HG03097 (cell line): ENCODE measurements at regions not wholly inside any gene's neighbourhood (a gene's known extent, or its start where the extent isn't known, plus 50 kb on each side); places are given as distances from the start of the nearest gene placed in this dataset.
A peak's percentile ranks its signal among the peaks of the same experiment; 100 is the strongest.
"Not testable (repeated sequence)": the region's sequence is repeated elsewhere in the genome, so short reads cannot be mapped to it uniquely, and the experiment has no call there.

Experiments
- ATAC-seq: cut with Tn5 transposase; IDR thresholded peaks from one replicate; pipeline ENCODE4 v1.9.1; 2021; ENCODE audit not compliant: unreplicated experiment, low FRiP score

DNA sequence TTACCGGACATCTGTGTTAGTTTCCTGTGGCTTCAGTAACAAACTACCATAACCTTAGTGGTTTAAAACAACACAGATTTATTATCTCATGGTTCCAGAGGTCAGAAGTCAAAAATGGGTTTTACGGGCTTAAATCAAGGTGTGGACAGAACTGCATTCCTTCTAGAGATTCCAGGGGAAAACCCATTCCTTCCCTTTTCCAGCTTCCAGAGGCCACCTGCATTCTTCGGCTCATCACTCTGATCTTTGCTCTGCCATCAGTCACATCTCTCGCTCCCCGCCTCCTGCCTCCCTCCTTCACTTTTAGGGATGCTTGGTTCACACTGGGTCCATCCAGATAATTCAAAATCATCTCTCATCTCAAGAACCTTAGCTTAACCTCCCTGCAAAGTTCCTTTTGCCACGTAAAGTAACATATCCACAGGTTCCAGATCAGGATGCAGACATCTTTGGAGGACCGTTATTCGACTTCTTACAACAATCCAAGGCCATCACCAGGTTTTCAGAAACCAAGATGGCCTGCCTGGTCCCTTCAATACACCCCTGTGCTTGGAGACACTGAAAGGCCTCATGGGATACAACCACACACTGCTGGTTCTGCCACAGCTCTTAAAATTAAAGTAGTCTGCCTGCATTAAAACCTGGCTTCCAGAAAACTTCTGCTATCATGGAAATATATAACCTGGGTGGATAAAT, 225.9 kb upstream of the MYO3A start:
- no peak for ATAC-seq

GRCh38 chr10:25713894-25714240, 220.2 kb upstream of the MYO3A start:
- no peak for ATAC-seq

GRCh38 chr10:25724241-25724640, 209.8 kb upstream of the MYO3A start:
- ATAC-seq, result no peak

DNA sequence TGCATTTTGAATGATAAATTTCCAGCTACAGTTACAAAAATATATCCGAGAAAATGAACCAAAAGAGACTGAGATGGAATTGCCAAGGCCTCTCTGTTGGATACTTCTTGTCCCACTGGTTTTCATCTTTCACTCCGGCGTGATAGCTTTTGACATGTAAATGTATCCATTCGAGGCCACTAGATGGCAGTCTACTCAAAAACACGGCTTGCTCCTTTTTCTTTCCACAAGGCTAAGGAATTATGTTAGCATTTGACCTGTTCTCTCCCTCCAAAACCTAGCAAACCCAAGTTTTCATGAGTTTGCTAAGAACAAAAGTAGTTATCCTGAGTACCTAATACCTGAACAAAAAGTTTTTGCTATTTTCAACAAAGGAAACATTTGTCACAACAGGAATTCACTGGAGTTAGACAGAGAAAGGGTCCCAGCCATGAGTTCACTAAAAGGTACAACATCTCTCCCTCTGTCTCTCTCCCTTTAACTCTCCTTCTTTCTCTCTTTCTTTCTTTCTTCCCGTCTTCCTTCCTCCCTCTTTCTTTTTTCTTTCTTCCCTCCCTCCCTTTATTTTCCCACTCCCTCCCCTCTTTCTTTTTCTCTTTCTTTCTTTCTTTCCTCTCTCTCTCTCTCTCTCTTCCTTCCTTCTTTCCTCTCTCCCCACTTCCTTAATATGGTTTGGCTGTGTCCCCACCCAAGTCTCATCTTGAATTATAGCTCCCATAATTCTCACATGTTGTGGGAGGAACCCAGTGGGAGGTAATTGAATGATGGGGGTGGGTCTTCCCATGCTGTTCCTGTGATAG, 207.9 kb upstream of the MYO3A start:
- ATAC-seq, result peak; percentile 85

- no peak for ATAC-seq
Measured at GRCh38 chr10:25738776-25739175, 195.3 kb upstream of the MYO3A start.

GRCh38 chr10:25743832-25744231, 190.2 kb upstream of the MYO3A start:
- no peak for ATAC-seq

DNA sequence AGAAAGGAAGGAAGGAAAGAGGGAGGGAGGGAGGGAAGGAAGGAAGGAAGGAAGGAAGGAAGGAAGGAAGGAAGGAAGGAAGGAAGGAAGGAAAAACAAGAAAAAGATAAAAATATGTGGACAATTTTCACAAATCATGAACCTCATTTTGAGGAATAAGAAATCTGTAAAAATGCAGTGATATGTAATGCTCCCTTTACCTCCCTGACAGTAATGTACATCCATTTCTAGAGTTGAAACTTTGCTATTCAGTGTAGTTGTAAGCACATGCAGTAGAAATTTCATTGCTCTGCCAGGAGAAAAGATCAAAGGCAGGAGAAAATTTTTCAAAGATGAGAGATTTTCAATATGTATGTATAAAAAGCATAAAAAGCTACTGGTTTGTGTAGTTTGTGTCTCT, 189.5 kb upstream of the MYO3A start:
- ATAC-seq, result no peak

- ATAC-seq, result no peak
Measured at GRCh38 chr10:25745976-25746375, 188.1 kb upstream of the MYO3A start.

DNA sequence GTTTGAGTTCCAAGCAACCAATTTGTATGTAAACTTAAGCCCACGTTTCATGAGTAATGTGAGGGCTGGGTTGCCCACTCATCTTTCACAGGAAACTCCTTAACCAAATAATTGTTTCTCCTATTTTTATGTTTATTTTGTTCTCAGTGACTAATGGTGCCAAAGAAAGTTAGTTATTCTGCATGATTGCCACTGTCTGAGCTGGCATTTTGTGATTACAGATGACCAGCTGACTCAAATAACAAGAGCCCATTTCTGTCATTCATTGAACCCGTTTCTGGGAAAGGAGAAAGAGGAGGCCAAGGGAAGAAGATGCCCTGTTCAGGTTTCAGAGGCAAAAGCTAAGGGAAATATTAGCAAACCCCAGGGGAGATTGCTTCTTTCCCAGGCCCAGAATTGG, 186.9 kb upstream of the MYO3A start:
- no peak for ATAC-seq

DNA sequence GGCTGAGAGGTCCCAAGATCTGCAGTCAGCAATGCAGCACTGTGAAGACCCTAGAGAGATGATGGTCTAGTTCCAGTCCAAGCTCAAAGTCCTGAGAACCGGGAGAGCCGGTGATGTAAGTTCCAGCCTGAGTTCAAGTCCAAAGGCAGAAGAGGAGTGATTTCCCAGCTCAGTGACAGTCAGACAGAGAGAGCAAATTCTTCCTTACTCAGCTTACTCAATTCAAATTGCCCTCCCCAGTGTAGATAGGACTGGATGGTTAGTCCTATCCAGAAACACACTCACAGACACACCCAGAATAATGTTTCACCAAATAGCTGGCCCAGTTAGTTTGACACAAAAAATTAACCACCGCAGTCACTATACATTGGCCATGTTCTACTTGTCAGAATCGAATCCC, 185.5 kb upstream of the MYO3A start:
- no peak for ATAC-seq

GRCh38 chr10:25753776-25754175, 180.3 kb upstream of the MYO3A start:
- ATAC-seq, result no peak

DNA sequence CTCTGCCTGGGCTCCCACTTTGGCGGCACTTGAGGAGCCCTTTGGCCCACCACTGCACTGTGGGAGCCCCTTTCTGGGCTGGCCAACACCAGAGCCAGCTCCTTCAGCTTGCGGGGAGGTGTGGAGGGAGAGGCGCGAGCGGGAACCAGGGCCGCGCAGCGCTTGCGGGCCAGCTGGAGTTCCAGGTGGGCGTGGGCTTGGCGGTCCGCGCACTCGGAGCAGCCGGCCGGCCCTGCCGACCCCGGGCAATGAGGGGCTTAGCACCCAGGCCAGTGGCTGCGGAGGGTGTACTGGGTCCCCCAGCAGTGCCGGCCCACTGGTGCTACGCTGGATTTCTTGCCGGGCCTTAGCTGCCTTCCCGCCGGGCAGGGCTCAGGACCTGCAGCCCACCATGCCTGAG, 178.2 kb upstream of the MYO3A start:
- not testable (repeated sequence) for ATAC-seq

GRCh38 chr10:25756784-25757183, 177.2 kb upstream of the MYO3A start:
- ATAC-seq, result no peak

- no peak for ATAC-seq
Measured at GRCh38 chr10:25758041-25758457, 176.0 kb upstream of the MYO3A start.

DNA sequence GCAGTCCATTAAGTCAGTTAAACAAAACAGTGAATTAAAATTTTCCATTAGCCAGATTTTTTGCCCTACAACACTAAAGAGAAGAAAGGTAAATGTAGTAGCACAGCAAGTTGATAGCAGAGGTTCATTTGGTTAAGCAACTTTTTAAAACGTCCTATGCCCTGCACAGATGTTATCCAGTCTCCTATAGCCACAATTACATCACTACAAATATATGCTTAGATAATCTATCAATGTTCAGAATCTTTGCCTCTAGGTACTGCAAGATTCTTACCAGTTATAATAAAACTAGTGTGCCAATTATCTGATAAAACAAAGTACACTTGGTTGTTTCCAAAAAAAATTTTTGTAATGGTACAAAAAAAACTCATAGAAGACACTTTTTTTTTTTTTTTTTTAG, 175.5 kb upstream of the MYO3A start:
- ATAC-seq, result no peak

DNA sequence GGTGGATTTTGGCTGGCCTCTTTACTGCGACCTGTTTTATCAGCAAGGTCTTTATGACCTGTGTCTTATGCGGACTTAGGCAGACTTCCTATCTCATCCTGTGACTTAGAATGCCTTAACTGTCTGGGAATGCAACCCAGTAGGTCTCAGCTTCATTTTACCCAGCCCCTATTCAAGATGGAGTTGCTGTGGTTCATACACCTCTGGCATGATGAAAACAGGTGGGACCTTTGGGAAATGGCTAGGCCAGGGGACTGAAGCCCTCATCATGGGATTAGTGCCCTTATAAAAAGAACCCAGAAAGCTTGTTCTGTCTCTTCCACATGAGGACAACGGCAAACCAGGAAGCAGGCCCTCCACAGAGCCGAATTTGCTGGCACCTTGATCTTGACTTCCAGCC, 172.1 kb upstream of the MYO3A start:
- ATAC-seq, result no peak

- no peak for ATAC-seq
Measured at GRCh38 chr10:25766213-25766612, 167.8 kb upstream of the MYO3A start.

DNA sequence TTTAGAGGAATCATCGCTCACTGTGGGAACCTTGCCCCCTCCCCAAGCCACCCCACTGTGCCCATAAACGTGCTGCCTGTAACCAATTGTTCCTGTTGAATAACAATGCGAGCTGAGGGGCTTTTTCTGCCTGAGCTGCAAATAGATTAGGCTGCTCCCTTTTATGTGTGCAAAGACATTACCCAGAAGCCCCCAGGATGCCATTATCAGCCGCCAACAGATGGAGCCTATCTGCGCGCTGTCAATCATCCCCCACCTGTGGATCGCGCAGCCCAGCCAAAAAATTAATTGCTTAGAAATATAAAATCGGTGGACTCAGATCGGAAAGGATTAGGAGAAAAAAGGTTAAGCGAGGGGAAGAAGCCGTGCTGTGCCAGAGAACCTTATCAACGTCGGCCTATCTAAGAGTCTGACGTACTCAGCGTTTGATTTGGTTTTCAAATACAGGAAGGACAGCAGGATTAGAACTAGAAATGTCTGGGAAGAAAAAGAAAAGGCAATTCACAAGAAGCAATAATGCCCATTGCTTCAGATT, 167.3 kb upstream of the MYO3A start:
- no peak for ATAC-seq

- no peak for ATAC-seq
Measured at GRCh38 chr10:25768167-25768566, 165.9 kb upstream of the MYO3A start.

DNA sequence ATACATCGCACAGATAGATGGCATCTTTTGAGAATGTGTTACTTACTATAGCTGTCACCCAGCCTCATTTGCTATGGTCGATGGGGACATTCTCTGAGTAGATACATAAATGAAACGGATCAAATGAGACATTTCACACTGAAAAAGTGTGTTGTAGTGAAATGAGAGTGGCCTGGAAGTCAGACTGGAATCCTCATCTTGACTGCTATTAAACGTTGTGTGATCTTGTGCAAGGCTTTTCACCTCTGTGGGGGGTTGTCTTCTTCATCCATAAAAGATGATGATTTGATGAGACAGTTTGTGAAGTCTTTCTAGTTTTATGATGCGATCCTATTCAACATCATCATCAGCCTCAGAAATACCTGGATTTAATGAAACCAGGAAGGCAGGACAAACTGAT, 155.4 kb upstream of the MYO3A start:
- no peak for ATAC-seq

- ATAC-seq, result no peak
Measured at GRCh38 chr10:25786161-25786560, 147.9 kb upstream of the MYO3A start.

DNA sequence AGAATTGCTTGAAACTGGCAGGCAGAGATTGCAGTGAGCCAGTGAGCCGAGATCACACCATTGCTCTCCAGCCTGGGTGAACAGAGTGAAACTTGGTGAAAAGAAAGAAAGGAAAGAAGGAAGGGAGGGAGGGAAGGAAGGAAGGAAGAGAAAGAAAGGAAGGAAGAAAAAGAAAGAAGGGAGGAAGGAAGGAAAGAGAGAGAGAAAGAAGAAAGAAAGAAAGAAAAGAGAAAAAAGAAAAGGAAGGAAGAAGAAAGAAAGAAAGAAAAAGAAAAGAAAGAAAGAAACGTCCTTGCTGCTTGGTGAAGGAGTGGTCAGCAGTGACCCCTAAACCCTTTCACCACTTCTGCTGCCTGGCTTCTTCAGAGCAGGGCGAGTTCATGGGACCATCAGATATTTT, 147.1 kb upstream of the MYO3A start:
- ATAC-seq, result no peak
